K562 (cell line): ENCODE measurements at regions not wholly inside any gene's neighbourhood (a gene's known extent, or its start where the extent isn't known, plus 50 kb on each side); places are given as distances from the start of the nearest gene placed in this dataset.

ENCODE experiments used
- ATAC-seq: fragments of 200-7000 bp; cut with Tn5 transposase; 3 replicates; pipeline ENCODE4 v1.9.1; 2020; ENCODE audit warnings: moderate library complexity
- BruUV-seq: library from RNA; stranded (reverse); fragments of 400-500 nt; replicated peaks from 2 replicates; lab custom pipeline; 2021; lab: Mats Ljungman, UMichigan
- CTCF ChIA-PET: fragments of 300-600 bp; formaldehyde crosslinking; extraction: SDS; loops from one replicate; lab custom pipeline; 2021; ENCODE audit warnings: low intra/inter-chr PET ratio; lab: Yijun Ruan, JAX
- POLR2A ChIA-PET: fragments of 300-600, 350-650 bp; sonication (Branson Sonifier 250); formaldehyde crosslinking; extraction: SDS; loops from one replicate; lab custom pipeline; 2021; ENCODE audit warnings: antibody characterized with exemption, inconsistent platforms; lab: Yijun Ruan, JAX
- DNase-seq, 4 experiments: peaks; one replicate each; pipeline versions ENCODE4 v3.0.0 to v3.0.0-alpha.2; 2011 to 2018; ENCODE audit warnings: low spot score in 3 of 4, mixed read lengths in 3 of 4; ENCODE audit errors: extremely low read depth in 1 of 4
- FAIRE-seq: peaks from 2 replicates; lab custom pipeline; 2011; peaks lifted over from hg19 to GRCh38; lab: Jason Lieb, UNC
- H2AFZ ChIP-seq: 2 replicates; pipeline ENCODE4 v1.6.0; 2011; ENCODE audit warnings: low read depth, low read length, control low read depth, inconsistent platforms
- H3K27ac ChIP-seq: fragments of 200-600 bp; 3 replicates; pipeline ENCODE4 v1.8.0; 2011; ENCODE audit warnings: low read depth, mild to moderate bottlenecking, control low read depth, inconsistent platforms, low read length, moderate library complexity, mixed read lengths; ENCODE audit errors: extremely low read depth
- H3K27me3 ChIP-seq, 2 experiments: fragments of 300-600 bp in 1 of 2; 2 replicates in 1 of 2; 3 replicates in 1 of 2; pipeline versions ENCODE4 v1.6.0 to v1.8.0; 2011; ENCODE audit warnings: inconsistent platforms in 2 of 2, low read length in 2 of 2, mild to moderate bottlenecking in 1 of 2, mixed read lengths in 1 of 2, moderate library complexity in 1 of 2; ENCODE audit not compliant: control insufficient read depth in 2 of 2, insufficient read depth in 2 of 2
- H3K36me3 ChIP-seq: fragments of 300-600 bp; 3 replicates; pipeline ENCODE4 v1.8.0; 2011; ENCODE audit warnings: mild to moderate bottlenecking, low read length, inconsistent platforms; ENCODE audit not compliant: control insufficient read depth, insufficient read depth
- H3K4me1 ChIP-seq, 2 experiments: fragments of 200-600 bp in 1 of 2; replicated peaks in 1 of 2; 2 replicates in 1 of 2; 3 replicates in 1 of 2; pipeline versions ENCODE4 v1.5.1 to v1.8.0; 2011; ENCODE audit warnings: inconsistent platforms in 2 of 2, low read length in 2 of 2, mild to moderate bottlenecking in 1 of 2, mixed read lengths in 1 of 2, moderate library complexity in 1 of 2; ENCODE audit not compliant: control insufficient read depth in 2 of 2, insufficient read depth in 2 of 2
- H3K4me2 ChIP-seq: 2 replicates; pipeline ENCODE4 v1.6.1; 2011; ENCODE audit warnings: low read length, control low read depth, inconsistent platforms, mixed read lengths; ENCODE audit not compliant: insufficient read depth
- H3K4me3 ChIP-seq: fragments of 200-600 bp; sonication (generic), shearing (Covaris generic); 2 replicates; pipeline ENCODE4 v1.5.1; 2016; ENCODE audit warnings: control low read depth, inconsistent platforms
- H3K79me2 ChIP-seq: fragments of 200-600 bp; 3 replicates; pipeline ENCODE4 v1.8.0; 2011; ENCODE audit warnings: low read length, inconsistent platforms; ENCODE audit not compliant: control insufficient read depth, insufficient read depth
- H3K9ac ChIP-seq, 2 experiments: 2 replicates each; pipeline versions ENCODE4 v1.6.0 to v1.6.1; 2011; ENCODE audit warnings: low read depth in 2 of 2, low read length in 2 of 2, control low read depth in 1 of 2, inconsistent platforms in 1 of 2, mild to moderate bottlenecking in 1 of 2, mixed read lengths in 1 of 2; ENCODE audit not compliant: insufficient read depth in 1 of 2
- H3K9me1 ChIP-seq: one replicate; pipeline ENCODE4 v1.6.0; 2011; ENCODE audit warnings: inconsistent platforms, mild to moderate bottlenecking, low read length, moderate library complexity; ENCODE audit not compliant: control insufficient read depth, insufficient read depth
- H3K9me3 ChIP-seq: replicated peaks from 2 replicates; pipeline ENCODE4 v1.5.1; 2011; ENCODE audit warnings: low read depth, low read length, inconsistent platforms; ENCODE audit not compliant: control insufficient read depth, insufficient read depth
- H4K20me1 ChIP-seq: replicated peaks from 2 replicates; pipeline ENCODE4 v1.6.1; 2011; ENCODE audit warnings: low read length, inconsistent platforms, mixed read lengths; ENCODE audit not compliant: control insufficient read depth, insufficient read depth
- MAFK ChIP-seq: IDR thresholded peaks from 2 replicates; pipeline ENCODE4 v1.6.1; 2011; ENCODE audit warnings: low read length, improper control_type of control experiment
- NFXL1 ChIP-seq: fragments of 450-650 bp; formaldehyde crosslinking; IDR thresholded peaks from 2 replicates; pipeline ENCODE4 v1.4.0; 2021; ENCODE audit warnings: mild to moderate bottlenecking
- ZBTB5 ChIP-seq: fragments of 450-650 bp; IDR thresholded peaks from 2 replicates; pipeline ENCODE4 v1.6.1; 2017; ENCODE audit warnings: antibody characterized with exemption
- ZNF134 ChIP-seq: fragments of 250-450 bp; sonication (Bioruptor Pico); conservative IDR thresholded peaks from 2 replicates; pipeline ENCODE4 v1.4.0; 2020
- WGBS: fragments of 100-300 bp; shearing (Covaris generic); methylation state at CpG from one replicate; pipeline ENCODE4 v1.1.6; 2016; ENCODE audit warnings: low coverage, mixed read lengths; ENCODE audit not compliant: insufficient coverage; ENCODE audit errors: missing lambda C conversion rate; 5-methylcytosine and 5-hydroxymethylcytosine counted together
- in situ Hi-C: fragments of 300-500 bp; cut with MboI; formaldehyde crosslinking; loops from 4 replicates; pipeline ENCODE4 v1.15.0; 2018; ENCODE audit warnings: inconsistent platforms, mixed read lengths
- intact Hi-C: fragments of 100-400 bp; cut with micrococcal nuclease; formaldehyde crosslinking; loops from 2 replicates; pipeline ENCODE4 v1.14.2; 2022

GRCh38 chr10:8725343-8725742 lies 670.9 kb downstream of the GATA3 start:
- H3K36me3 ChIP-seq: no peaks in the 10 kb centered on the region
- no TSS peak for BruUV-seq
- H3K9me1 ChIP-seq: no peaks in the 10 kb centered on the region
- WGBS: 1% methylated on average over 8 of the region's 8 CpGs
- POLR2A ChIA-PET: no interaction called here
- no peaks in the 10 kb centered on the region for H3K4me1 ChIP-seq
- TF ChIP-seq MAFK (no peak), ZBTB5 (no peak), ZNF134 (CRISPR knock-in tag) (peak; percentile 82), NFXL1 (CRISPR knock-in tag) (no peak)
- TF ChIP-seq, all 486 proteins: peak for 1
- H4K20me1 ChIP-seq: no peaks in the 10 kb centered on the region
- DNase-seq: no peak
- H3K27me3 ChIP-seq: no peaks in the 10 kb centered on the region
- no peaks in the 10 kb centered on the region for H3K79me2 ChIP-seq
- intact Hi-C loops: no loop called here
- H2AFZ ChIP-seq: no peak overlapping the region
- H3K9me3 ChIP-seq: 0 out of 2 replicates have a peak, but pooled peaks cover 2% of the 10 kb centered on the region
- no peak overlapping the region for H3K4me2 ChIP-seq
- no peak overlapping the region for H3K9ac ChIP-seq
- H3K4me3 ChIP-seq: no peak overlapping the region
- FAIRE-seq: no peak
- in situ Hi-C loops: no loop called here
- ATAC-seq: no peak
- CTCF ChIA-PET: no interaction called here
- H3K27ac ChIP-seq: no peak overlapping the region
